ENCODE measurements at regions not wholly inside any gene's neighbourhood (a gene's known extent, or its start where the extent isn't known, plus 50 kb on each side); places are given as distances from the start of the nearest gene placed in this dataset.

- no peak for ATAC-seq
- no peak for DNase-seq
- intact Hi-C loops (cut with DNase I, micrococcal nuclease): no loop called here
Measured at GRCh38 chr11:19547044-19547443, 165.6 kb upstream of the NAV2 start.

DNA sequence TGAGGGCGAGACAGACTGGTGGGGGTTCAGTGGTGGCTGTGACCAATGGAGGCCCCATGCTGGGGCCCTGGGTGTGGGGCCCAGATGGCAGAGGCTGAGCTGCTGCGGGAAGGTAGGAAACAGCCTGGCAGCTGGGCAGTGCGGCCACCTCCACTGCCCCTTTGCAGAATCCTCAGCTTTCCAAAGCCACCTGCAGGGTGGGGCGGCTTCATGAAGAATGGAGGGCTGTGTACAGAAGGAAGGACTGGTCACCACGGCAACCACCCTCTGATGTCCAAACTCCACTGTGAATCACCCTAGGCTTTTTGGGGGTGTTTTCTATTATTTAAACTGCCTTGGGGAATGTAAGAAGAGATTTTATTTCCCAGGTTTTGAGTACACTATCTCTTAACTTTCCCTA is 166.3 kb upstream of the NAV2 start:
- peak; percentile 34 for ATAC-seq
- intact Hi-C loops (cut with DNase I, micrococcal nuclease): no loop called here
- DNase-seq: no peak

- ATAC-seq (no peak), DNase-seq (no peak)
- intact Hi-C loops (cut with DNase I, micrococcal nuclease): no loop called here
Measured at GRCh38 chr11:19541521-19542049, 171.1 kb upstream of the NAV2 start.

DNA sequence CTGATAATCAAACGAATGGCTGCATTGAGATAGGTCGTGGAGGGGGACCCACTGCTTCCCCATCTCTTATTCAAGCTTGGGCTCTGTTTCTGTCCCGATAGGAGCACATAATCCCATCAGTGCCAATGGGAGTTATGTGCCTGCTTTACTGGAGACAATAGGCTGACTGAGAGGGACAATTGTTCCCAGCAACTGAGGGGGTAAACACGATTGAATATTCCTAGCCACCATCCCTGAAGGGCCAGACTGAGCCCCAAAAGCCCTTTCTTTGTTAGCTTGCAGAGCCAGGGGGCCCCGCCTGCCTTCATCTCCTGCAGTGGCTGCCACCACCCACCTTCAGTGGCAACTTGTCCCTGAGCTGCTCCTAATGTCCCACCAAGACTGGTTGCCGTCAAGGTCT is 172.8 kb upstream of the NAV2 start:
- DNase-seq (no peak), ATAC-seq (no peak)
- intact Hi-C loops (cut with DNase I, micrococcal nuclease): no loop called here

DNA sequence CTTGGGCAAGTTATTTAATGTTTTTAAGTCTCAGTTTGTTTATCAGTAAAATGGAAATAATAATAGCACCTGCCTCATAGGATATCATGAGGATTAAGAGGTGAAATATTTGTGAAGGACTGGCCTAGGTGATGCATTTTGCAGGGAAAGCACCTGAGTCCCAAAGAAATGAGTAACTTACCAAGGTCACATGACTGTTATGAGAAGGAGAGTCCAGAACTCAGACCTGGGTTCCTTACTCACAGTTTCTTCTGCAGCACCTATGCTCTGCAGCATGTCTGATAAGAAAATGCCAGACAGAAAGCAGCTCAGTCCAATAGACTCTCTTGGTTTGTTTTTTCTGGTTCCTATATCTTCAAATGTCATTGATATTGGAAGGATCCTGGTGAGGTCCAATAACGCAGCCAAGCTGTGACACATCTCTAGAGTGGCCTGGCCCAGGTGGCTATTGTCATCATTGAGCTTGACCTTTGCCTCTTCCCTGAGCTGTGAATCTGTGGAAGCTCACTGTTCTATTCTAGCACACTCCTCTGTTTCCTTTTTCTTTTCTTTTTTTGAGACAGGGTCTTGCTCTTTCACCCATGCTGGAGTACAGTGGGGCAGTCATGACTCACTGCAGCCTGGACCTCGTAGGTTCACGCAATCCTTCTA is 174.7 kb upstream of the NAV2 start:
- DNase-seq (no peak), ATAC-seq (no peak)
- intact Hi-C loops (cut with DNase I, micrococcal nuclease): no loop called here

GRCh38 chr11:19536131-19536530 is 176.5 kb upstream of the NAV2 start:
- no peak for DNase-seq
- intact Hi-C loops (cut with DNase I, micrococcal nuclease): no loop called here
- ATAC-seq: no peak

GRCh38 chr11:19530505-19530904 is 182.1 kb upstream of the NAV2 start:
- intact Hi-C loops (cut with DNase I, micrococcal nuclease): no loop called here
- ATAC-seq: peak; percentile 95
- peak in 1 of 2 donors; percentile 17 for DNase-seq

GRCh38 chr11:19526119-19526518 is 186.5 kb upstream of the NAV2 start:
- ATAC-seq: no peak
- DNase-seq: no peak
- intact Hi-C loops (cut with DNase I, micrococcal nuclease): no loop called here

GRCh38 chr11:19525714-19526113 is 186.9 kb upstream of the NAV2 start:
- intact Hi-C loops (cut with DNase I, micrococcal nuclease): no loop called here
- no peak for DNase-seq

GRCh38 chr11:19525276-19525675 is 187.4 kb upstream of the NAV2 start:
- DNase-seq (no peak), ATAC-seq (no peak)
- intact Hi-C loops (cut with DNase I, micrococcal nuclease): no loop called here

More at GRCh38 chr11:19525714-19526113, 186.9 kb upstream of the NAV2 start:
- no peak for ATAC-seq

DNA sequence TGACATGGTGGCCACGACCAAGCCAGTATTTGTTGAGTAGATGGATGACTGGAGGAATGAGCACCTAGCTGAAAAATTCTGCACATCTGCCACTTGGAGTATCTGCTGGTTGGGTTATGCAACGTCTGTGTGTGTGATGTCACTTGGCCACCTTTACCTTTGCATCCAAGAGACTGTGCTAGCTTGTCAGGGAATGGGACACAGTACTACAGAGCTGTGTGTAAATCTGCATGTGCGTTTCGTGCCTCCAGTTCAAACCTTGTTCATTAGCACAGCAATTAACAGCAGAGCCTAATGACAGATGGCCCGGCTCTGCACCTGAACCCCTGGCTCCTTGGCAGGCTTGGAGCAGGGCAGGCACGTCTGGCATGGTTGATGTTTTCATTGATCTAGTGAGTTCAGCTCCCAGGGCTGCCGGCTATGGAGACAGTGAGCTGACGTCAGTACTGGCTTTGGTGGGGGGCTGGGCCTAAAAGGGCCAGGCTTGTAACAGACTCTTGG is 188.4 kb upstream of the NAV2 start:
- DNase-seq (no peak), ATAC-seq (no peak)
- intact Hi-C loops (cut with DNase I, micrococcal nuclease): no loop called here

GRCh38 chr11:19520681-19521080 is 192.0 kb upstream of the NAV2 start:
- intact Hi-C loops (cut with DNase I, micrococcal nuclease): no loop called here
- DNase-seq: no peak
- ATAC-seq: no peak

GRCh38 chr11:19519912-19520641 is 192.6 kb upstream of the NAV2 start:
- DNase-seq (no peak), ATAC-seq (no peak)
- intact Hi-C loops (cut with DNase I, micrococcal nuclease): no loop called here

DNA sequence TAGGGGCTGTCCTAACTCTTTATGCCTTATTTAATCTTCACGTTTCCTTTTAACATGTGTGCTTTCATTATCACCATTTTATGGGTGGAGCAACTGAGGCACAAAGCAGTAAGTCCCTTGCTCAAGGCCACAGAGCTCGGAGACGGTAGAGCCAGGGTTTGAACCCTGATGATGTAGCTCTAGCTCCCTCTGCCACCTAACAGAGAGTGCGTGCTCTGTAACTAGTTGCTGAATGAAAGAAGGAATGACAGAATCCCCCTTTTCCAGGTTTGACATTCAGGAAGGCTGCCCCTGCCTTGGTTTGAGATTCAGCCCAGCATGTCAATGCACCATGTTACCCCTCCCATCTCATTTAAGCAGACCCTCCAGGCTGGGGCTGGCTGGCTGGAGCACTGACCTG is 193.3 kb upstream of the NAV2 start:
- no peak for DNase-seq
- no peak for ATAC-seq
- intact Hi-C loops (cut with DNase I, micrococcal nuclease): no loop called here

- intact Hi-C loops (cut with DNase I, micrococcal nuclease): no loop called here
- DNase-seq: no peak
- no peak for ATAC-seq
Measured at GRCh38 chr11:19513253-19513652, 199.4 kb upstream of the NAV2 start.

- ATAC-seq (no peak), DNase-seq (no peak)
- intact Hi-C loops (cut with DNase I, micrococcal nuclease): no loop called here
Measured at GRCh38 chr11:19512618-19513017, 200.0 kb upstream of the NAV2 start.

- intact Hi-C loops (cut with DNase I, micrococcal nuclease): no loop called here
- no peak for ATAC-seq
- DNase-seq: peak in 1 of 2 donors; percentile 6
Measured at GRCh38 chr11:19511413-19512183, 201.0 kb upstream of the NAV2 start.

GRCh38 chr11:19511066-19511412 is 201.6 kb upstream of the NAV2 start:
- DNase-seq (no peak), ATAC-seq (no peak)
- intact Hi-C loops (cut with DNase I, micrococcal nuclease): no loop called here

DNA sequence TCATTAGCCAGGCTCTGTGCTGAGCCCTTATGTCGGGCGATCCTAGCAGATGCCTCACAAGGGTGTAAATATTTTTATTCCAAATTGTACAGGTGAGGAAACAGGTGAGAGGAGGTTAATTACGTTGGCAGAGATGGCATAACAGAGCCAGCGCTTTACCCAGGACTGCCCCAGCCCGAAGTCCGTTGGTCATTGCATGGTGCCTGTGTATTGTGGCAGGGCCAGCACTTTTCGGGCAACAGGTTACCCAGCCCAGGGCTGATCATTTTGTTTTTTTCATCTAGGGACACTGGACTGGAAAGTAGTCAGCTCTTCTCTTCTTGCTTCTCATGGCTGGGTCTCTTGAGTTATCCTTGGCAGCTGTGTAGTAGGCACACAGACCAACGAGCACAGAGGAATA is 202.2 kb upstream of the NAV2 start:
- DNase-seq (no peak), ATAC-seq (no peak)
- intact Hi-C loops (cut with DNase I, micrococcal nuclease): no loop called here

GRCh38 chr11:19509215-19509614 is 203.4 kb upstream of the NAV2 start:
- ATAC-seq (no peak), DNase-seq (no peak)
- intact Hi-C loops (cut with DNase I, micrococcal nuclease): no loop called here

Data from left colon (tissue), 2 donors.